ENCODE measurements at regions not wholly inside any gene's neighbourhood (a gene's known extent, or its start where the extent isn't known, plus 50 kb on each side); places are given as distances from the start of the nearest gene placed in this dataset.

DNA sequence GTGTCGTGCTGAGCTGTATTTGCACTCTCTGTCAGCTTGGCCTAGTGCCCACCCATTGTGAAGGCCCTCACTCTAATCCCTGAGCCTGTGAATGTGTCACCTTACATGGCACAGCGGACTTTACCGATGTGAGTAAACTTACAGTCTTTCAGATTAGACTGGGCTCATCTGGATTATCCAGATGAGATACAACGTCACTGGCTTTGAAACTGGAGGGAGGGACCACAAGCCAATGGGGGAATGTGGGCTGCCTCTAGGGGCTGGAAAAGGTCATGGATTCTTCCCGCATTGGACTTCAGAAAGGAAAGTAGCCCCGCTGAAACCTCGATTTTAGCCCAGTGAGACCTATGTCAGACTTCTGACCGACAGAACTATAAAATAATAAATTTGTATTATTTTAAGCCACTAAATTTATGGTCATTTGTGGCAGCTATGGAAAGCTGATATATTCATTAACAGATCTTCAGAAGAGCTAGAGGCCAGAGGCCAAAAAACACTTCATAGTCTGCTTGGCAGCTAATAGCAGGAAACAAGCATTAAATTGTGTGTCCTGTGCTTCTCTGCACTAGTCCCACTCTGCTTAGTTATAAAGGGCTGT is 139.0 kb upstream of the GAS1 start:
- DNase-seq (ENCODE audit: low spot score): no peak

- DNase-seq (ENCODE audit: low spot score): no peak
These were observed 139.9 kb upstream of the GAS1 start for GRCh38 chr9:87087197-87087596.

DNA sequence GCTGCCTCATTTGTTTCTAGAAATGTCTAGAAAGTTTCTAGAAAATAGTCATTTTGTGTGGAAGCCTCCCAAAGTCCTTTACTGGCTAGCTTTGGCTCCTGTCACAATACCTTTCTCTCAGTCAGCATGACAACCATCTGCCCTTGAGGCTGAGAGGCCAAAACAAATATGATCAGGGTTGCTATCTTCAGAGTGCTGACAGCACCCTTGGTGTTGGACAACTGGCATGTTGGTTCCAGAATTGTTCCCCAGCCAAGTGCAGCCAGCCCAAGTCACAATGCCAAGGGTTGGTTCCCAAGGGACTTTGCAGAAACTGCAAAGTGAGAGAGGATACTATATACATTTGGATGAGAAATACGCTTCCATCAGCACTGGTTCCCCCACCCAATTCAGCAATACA is 140.9 kb upstream of the GAS1 start:
- no peak for DNase-seq (ENCODE audit: low spot score)

GRCh38 chr9:87088621-87089365 is 141.5 kb upstream of the GAS1 start:
- DNase-seq (ENCODE audit: low spot score): peak; percentile 54

DNA sequence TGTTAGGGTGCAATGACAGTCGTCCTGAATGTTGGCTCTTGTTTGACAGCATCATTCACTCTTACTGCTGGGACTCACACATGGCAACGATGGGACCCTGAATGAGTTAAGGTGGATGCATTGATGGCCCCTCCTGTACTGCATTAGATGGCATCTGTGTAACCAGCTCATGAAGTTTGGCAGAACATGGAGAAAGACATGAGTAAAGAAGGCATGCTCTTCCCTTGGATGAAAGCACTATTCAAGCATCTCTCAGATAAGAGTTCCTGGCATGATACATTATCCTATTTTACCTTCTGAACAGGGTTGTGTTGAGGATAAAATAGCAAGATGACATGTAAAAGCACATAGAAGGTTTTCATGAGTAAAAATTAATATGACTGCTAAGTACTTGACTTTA is 142.2 kb upstream of the GAS1 start:
- DNase-seq (ENCODE audit: low spot score): no peak

GRCh38 chr9:87089929-87090328 is 142.6 kb upstream of the GAS1 start:
- no peak for DNase-seq (ENCODE audit: low spot score)

- no peak for DNase-seq (ENCODE audit: low spot score)
These were observed 146.5 kb upstream of the GAS1 start for GRCh38 chr9:87093777-87094176.

DNA sequence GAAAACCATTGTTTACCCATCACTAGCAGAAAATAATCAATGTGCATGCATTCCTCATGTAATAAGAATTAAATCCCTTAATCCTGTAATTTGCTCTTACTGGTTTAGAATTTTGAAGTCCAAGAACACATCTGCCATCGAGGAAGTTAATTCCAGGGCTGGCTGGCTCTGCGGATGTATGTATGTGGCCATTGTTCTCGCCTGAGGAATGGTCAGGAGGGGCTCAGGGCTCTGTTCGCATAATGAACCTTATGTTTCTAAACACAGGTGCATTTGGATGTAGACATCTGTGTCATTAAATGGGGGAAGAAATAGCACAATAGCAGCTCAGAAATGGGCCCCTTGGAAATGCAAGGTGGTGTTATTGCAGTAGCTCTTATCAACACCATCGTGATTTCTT is 148.6 kb upstream of the GAS1 start:
- DNase-seq (ENCODE audit: low spot score): no peak

- no peak for DNase-seq (ENCODE audit: low spot score)
These were observed 149.2 kb upstream of the GAS1 start for GRCh38 chr9:87096506-87096905.

- DNase-seq (ENCODE audit: low spot score): no peak
These were observed 149.9 kb upstream of the GAS1 start for GRCh38 chr9:87097238-87097637.

- no peak for DNase-seq (ENCODE audit: low spot score)
These were observed 152.1 kb upstream of the GAS1 start for GRCh38 chr9:87099407-87099806.

DNA sequence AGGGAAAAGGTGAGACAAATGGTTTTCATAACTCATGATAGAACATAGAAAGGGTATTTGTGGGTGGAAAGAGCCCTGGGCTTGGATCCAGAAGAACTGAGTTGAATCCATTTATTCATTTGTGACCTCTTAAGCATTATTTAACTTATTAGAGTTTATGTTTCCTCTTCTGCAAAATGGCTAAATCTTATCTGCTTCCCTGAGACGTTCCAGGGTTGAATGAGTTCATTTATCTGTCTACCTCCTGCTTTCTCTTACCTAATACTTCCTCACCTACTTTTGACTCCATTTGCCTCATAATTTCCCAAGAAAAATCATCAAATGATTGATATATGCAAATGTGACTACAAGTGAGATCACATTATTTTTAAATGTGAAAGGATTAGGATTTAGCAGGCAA is 152.7 kb upstream of the GAS1 start:
- DNase-seq (ENCODE audit: low spot score): no peak

- no peak for DNase-seq (ENCODE audit: low spot score)
These were observed 154.8 kb upstream of the GAS1 start for GRCh38 chr9:87102126-87102525.

DNA sequence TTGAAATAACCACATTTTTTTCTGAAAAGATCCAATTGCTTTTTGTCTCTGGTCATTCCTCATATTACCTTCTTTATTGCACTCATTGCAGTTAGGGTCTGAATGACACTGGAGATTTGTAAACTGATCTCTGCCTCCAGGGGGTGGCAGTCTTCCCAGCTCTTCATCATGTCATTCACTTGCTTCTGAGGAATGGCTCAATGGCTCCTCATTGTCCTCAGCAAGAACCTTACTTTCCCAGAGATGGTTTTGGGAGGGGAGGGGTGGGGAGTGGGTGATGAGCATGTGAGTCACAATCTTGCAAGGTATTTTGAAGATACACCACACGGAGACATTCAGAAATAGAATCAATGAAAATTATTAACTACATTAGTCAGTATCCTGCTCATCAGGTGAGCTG is 159.8 kb upstream of the GAS1 start:
- DNase-seq (ENCODE audit: low spot score): no peak

GRCh38 chr9:87108661-87109060 is 161.4 kb upstream of the GAS1 start:
- DNase-seq (ENCODE audit: low spot score): no peak

GRCh38 chr9:87109231-87109631 is 161.9 kb upstream of the GAS1 start:
- no peak for DNase-seq (ENCODE audit: low spot score)

- DNase-seq (ENCODE audit: low spot score): no peak
These were observed 162.5 kb upstream of the GAS1 start for GRCh38 chr9:87109851-87110250.

- DNase-seq (ENCODE audit: low spot score): no peak
These were observed 163.7 kb upstream of the GAS1 start for GRCh38 chr9:87111010-87111409.

- no peak for DNase-seq (ENCODE audit: low spot score)
These were observed 165.3 kb upstream of the GAS1 start for GRCh38 chr9:87112656-87113055.

DNA sequence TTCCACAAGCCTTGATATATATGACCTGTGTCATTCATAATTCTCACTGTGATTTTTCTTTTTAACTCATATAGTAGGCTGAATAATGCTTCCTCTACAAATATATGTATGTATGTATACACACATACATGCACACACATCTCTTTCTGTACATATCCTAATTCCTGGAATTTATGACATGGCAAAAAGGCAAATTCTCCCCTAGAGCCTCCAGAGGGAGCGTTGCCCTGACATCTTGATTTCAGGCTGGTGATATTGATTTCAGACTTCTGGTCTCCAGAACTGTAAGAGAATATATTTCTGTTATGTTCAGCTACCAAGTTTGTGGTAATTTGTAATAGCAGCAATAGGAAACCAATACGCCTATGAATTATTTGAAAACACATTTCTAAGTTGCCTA is 166.6 kb upstream of the GAS1 start:
- DNase-seq (ENCODE audit: low spot score): no peak

- no peak for DNase-seq (ENCODE audit: low spot score)
These were observed 168.5 kb upstream of the GAS1 start for GRCh38 chr9:87115785-87116184.

GRCh38 chr9:87116492-87116891 is 169.2 kb upstream of the GAS1 start:
- no peak for DNase-seq (ENCODE audit: low spot score)

- no peak for DNase-seq (ENCODE audit: low spot score)
These were observed 171.3 kb upstream of the GAS1 start for GRCh38 chr9:87118594-87118993.

- peak; percentile 12 for DNase-seq (ENCODE audit: low spot score)
These were observed 172.1 kb upstream of the GAS1 start for GRCh38 chr9:87119328-87119881.
